ENCODE measurements at regions not wholly inside any gene's neighbourhood (a gene's known extent, or its start where the extent isn't known, plus 50 kb on each side); places are given as distances from the start of the nearest gene placed in this dataset.
A peak's percentile ranks its signal among the peaks of the same experiment; 100 is the strongest.
"Not testable (repeated sequence)": the region's sequence is repeated elsewhere in the genome, so short reads cannot be mapped to it uniquely, and the experiment has no call there.

DNA sequence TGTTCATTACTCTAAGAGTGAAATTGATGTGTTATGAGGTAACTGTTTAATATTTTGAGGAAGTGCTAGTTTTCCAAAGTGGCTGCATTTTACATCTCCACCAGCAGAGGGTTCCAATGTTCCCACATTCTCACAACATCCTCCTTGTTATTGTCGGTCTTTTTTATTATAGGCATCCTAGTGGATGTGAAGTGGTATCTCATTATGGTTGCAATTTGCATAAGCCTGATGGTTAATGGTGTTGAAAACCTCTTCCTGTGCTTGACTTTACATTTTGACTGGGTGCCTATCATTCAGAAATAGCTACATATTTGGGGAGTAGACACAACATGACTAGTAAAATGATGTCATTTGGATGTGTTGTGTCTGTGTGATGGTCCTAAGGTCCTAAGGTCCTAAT is 143.6 kb downstream of the MRPS30 start:
- no peak overlapping the region for H3K27ac ChIP-seq (ENCODE audit: low read length)
- H3K36me3 ChIP-seq (ENCODE audit: insufficient read depth, low read length): no peaks in the 10 kb centered on the region
- no peaks in the 10 kb centered on the region for H3K79me2 ChIP-seq (replicated peaks; ENCODE audit: insufficient read depth, low read length)
- H3F3A ChIP-seq (ENCODE audit: insufficient read depth, low read length, poor library complexity, severe bottlenecking): no peaks in the 10 kb centered on the region
- no peaks in the 10 kb centered on the region for H3K9me2 ChIP-seq (ENCODE audit: insufficient read depth, low read length)
- H2AFZ ChIP-seq (ENCODE audit: low read depth, low read length): no peak overlapping the region
- no peaks in the 10 kb centered on the region for H4K20me1 ChIP-seq (ENCODE audit: insufficient read depth)
- TF ChIP-seq SMC3 (conservative IDR thresholded peaks at IDR 0.05; ENCODE audit: poor library complexity) (peak; percentile 76), MXI1 (conservative IDR thresholded peaks at IDR 0.05; ENCODE audit: poor library complexity, severe bottlenecking) (no peak), POLR2AphosphoS5 (IDR thresholded peaks at IDR 0.05) (no peak), RAD21 (conservative IDR thresholded peaks at IDR 0.05) (peak; percentile 70)
- TF ChIP-seq, protein P1, sequence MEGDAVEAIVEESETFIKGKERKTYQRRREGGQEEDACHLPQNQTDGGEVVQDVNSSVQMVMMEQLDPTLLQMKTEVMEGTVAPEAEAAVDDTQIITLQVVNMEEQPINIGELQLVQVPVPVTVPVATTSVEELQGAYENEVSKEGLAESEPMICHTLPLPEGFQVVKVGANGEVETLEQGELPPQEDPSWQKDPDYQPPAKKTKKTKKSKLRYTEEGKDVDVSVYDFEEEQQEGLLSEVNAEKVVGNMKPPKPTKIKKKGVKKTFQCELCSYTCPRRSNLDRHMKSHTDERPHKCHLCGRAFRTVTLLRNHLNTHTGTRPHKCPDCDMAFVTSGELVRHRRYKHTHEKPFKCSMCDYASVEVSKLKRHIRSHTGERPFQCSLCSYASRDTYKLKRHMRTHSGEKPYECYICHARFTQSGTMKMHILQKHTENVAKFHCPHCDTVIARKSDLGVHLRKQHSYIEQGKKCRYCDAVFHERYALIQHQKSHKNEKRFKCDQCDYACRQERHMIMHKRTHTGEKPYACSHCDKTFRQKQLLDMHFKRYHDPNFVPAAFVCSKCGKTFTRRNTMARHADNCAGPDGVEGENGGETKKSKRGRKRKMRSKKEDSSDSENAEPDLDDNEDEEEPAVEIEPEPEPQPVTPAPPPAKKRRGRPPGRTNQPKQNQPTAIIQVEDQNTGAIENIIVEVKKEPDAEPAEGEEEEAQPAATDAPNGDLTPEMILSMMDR (IDR thresholded peaks at IDR 0.05; ENCODE audit: poor library complexity, severe bottlenecking): peak; percentile 71
- H3K4me2 ChIP-seq (ENCODE audit: low read length): no peak overlapping the region
- no peak overlapping the region for H3K9ac ChIP-seq (ENCODE audit: low read length)
- no peak overlapping the region for H3K4me3 ChIP-seq (ENCODE audit: low read length)
- no peaks in the 10 kb centered on the region for H3K27me3 ChIP-seq (ENCODE audit: insufficient read depth, low read depth, low read length)
- no peaks in the 10 kb centered on the region for H3K9me3 ChIP-seq (ENCODE audit: low read length)

DNA sequence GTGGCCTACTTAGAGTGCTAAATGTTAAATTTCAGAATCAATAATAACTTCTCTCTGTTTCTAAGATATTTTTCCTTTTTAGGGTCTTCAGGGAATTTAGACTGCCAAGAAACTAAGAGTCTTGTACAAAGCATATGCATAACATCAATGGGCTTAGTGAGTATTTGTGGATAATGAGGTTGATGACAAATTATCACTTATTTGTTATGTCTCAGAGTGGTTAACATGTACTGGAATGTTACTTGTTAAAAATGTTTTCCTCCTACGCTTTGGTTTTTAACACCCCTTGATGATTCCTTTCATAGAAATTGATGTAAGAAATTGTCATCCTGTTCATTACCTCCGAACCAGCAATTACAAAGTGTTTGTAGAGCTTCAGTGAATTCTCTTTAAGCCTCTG is 144.3 kb downstream of the MRPS30 start:
- Histone ChIP-seq H3K9ac (ENCODE audit: low read length) (no peak overlapping the region), H3K4me3 (ENCODE audit: low read length) (no peak overlapping the region), H3K4me2 (ENCODE audit: low read length) (no peak overlapping the region), H3K36me3 (ENCODE audit: insufficient read depth, low read length) (no peaks in the 10 kb centered on the region), H4K20me1 (ENCODE audit: insufficient read depth) (no peaks in the 10 kb centered on the region), H2AFZ (ENCODE audit: low read depth, low read length) (no peak overlapping the region), H3K9me2 (ENCODE audit: insufficient read depth, low read length) (no peaks in the 10 kb centered on the region), H3K27ac (ENCODE audit: low read length) (no peak overlapping the region), H3K79me2 (replicated peaks; ENCODE audit: insufficient read depth, low read length) (no peaks in the 10 kb centered on the region), H3F3A (ENCODE audit: insufficient read depth, low read length, poor library complexity, severe bottlenecking) (no peaks in the 10 kb centered on the region), H3K9me3 (ENCODE audit: low read length) (no peaks in the 10 kb centered on the region), H3K27me3 (ENCODE audit: insufficient read depth, low read depth, low read length) (no peaks in the 10 kb centered on the region)
- no peak for TF ChIP-seq EZH2 (IDR thresholded peaks at IDR 0.05; ENCODE audit: borderline replicate concordance, insufficient read depth, low read length, poor library complexity, severe bottlenecking)
- TF ChIP-seq TAF1 (IDR thresholded peaks at IDR 0.05; ENCODE audit: low read depth): no peak
- no peak for TF ChIP-seq RAD21 (conservative IDR thresholded peaks at IDR 0.05)
- TF ChIP-seq, protein P1 (IDR thresholded peaks at IDR 0.05; ENCODE audit: poor library complexity, severe bottlenecking): no peak
- TF ChIP-seq MXI1 (conservative IDR thresholded peaks at IDR 0.05; ENCODE audit: poor library complexity, severe bottlenecking): no peak
- TF ChIP-seq SMC3 (conservative IDR thresholded peaks at IDR 0.05; ENCODE audit: poor library complexity): no peak
- TF ChIP-seq POLR2AphosphoS5 (IDR thresholded peaks at IDR 0.05): no peak
- TF ChIP-seq, protein P2, sequence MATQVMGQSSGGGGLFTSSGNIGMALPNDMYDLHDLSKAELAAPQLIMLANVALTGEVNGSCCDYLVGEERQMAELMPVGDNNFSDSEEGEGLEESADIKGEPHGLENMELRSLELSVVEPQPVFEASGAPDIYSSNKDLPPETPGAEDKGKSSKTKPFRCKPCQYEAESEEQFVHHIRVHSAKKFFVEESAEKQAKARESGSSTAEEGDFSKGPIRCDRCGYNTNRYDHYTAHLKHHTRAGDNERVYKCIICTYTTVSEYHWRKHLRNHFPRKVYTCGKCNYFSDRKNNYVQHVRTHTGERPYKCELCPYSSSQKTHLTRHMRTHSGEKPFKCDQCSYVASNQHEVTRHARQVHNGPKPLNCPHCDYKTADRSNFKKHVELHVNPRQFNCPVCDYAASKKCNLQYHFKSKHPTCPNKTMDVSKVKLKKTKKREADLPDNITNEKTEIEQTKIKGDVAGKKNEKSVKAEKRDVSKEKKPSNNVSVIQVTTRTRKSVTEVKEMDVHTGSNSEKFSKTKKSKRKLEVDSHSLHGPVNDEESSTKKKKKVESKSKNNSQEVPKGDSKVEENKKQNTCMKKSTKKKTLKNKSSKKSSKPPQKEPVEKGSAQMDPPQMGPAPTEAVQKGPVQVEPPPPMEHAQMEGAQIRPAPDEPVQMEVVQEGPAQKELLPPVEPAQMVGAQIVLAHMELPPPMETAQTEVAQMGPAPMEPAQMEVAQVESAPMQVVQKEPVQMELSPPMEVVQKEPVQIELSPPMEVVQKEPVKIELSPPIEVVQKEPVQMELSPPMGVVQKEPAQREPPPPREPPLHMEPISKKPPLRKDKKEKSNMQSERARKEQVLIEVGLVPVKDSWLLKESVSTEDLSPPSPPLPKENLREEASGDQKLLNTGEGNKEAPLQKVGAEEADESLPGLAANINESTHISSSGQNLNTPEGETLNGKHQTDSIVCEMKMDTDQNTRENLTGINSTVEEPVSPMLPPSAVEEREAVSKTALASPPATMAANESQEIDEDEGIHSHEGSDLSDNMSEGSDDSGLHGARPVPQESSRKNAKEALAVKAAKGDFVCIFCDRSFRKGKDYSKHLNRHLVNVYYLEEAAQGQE (IDR thresholded peaks at IDR 0.05; ENCODE audit: borderline replicate concordance): no peak
- TF ChIP-seq EP300 (conservative IDR thresholded peaks at IDR 0.05; ENCODE audit: poor library complexity, severe bottlenecking): no peak

DNA sequence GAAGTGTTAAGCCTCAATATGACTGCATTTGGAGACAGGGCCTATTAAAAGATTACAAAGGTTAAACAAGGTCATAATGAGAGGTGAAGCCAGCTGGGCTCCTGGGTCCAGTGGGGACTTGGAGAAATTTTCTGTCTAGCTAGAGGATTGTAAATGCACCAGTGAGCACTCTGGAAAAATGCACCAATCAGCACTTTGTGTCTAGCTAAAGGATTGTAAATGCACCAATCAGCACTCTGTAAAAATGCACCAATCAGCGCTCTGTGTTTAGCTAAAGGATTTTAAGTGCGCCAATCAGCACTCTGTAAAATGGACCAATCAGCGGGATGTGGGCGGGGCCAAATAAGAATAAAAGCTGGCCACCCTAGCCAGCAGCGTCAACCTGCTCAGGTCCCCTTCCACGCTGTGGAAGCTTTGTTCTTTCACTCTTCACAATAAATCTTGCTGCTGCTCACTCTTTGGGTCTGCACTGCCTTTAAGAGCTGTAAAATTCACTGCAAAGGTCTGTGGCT is 150.3 kb downstream of the MRPS30 start:
- not testable (repeated sequence) for H2AFZ ChIP-seq (ENCODE audit: low read depth, low read length); H3K9me2 ChIP-seq (ENCODE audit: insufficient read depth, low read length); H3K36me3 ChIP-seq (ENCODE audit: insufficient read depth, low read length); H4K20me1 ChIP-seq (ENCODE audit: insufficient read depth); H3K4me2 ChIP-seq (ENCODE audit: low read length); H3K9me3 ChIP-seq (ENCODE audit: low read length); H3K79me2 ChIP-seq (replicated peaks; ENCODE audit: insufficient read depth, low read length); H3F3A ChIP-seq (ENCODE audit: insufficient read depth, low read length, poor library complexity, severe bottlenecking); H3K4me3 ChIP-seq (ENCODE audit: low read length); H3K9ac ChIP-seq (ENCODE audit: low read length); H3K27ac ChIP-seq (ENCODE audit: low read length); H3K27me3 ChIP-seq (ENCODE audit: insufficient read depth, low read depth, low read length)
